GM12878 (cell line): ENCODE measurements at regions not wholly inside any gene's neighbourhood (a gene's known extent, or its start where the extent isn't known, plus 50 kb on each side); places are given as distances from the start of the nearest gene placed in this dataset.

Experiments used
- ASH2L ChIP-seq: fragments of 300-600, 200-600 bp; sonication (generic); IDR thresholded peaks from 2 replicates; pipeline ENCODE4 v1.6.1; 2017; ENCODE audit warnings: low read depth, mild to moderate bottlenecking, borderline replicate concordance
- EP300 ChIP-seq, 2 experiments: fragments of 150-350 bp in 1 of 2; IDR thresholded peaks; 2 replicates each; pipeline ENCODE4 v1.6.1; 2011 to 2012; ENCODE audit warnings: low read depth in 2 of 2, low read length in 2 of 2, borderline replicate concordance in 1 of 2, improper control_type of control experiment in 1 of 2, inconsistent platforms in 1 of 2; ENCODE audit not compliant: control insufficient read depth in 1 of 2
- JUNB ChIP-seq: IDR thresholded peaks from 2 replicates; pipeline ENCODE4 v1.6.1; 2016; ENCODE audit warnings: antibody characterized with exemption, mild to moderate bottlenecking
- JUND ChIP-seq: IDR thresholded peaks from 2 replicates; pipeline ENCODE4 v1.6.1; 2012; ENCODE audit warnings: low read depth, mild to moderate bottlenecking, low read length, improper control_type of control experiment, moderate library complexity
- MTA3 ChIP-seq: IDR thresholded peaks from 2 replicates; pipeline ENCODE4 v1.6.1; 2012; ENCODE audit warnings: low read length, inconsistent platforms, borderline replicate concordance
- MYC ChIP-seq: IDR thresholded peaks from 2 replicates; pipeline ENCODE4 v1.6.1; 2011; ENCODE audit warnings: mild to moderate bottlenecking, low read length, moderate library complexity, inconsistent platforms; ENCODE audit not compliant: insufficient read depth, insufficient replicate concordance, insufficient read length, severe bottlenecking
- PAX8 ChIP-seq: fragments of 450-650 bp; IDR thresholded peaks from 2 replicates; pipeline ENCODE4 v1.6.1; 2017; ENCODE audit warnings: mild to moderate bottlenecking, moderate library complexity
- SP1 ChIP-seq: IDR thresholded peaks from one replicate; pipeline ENCODE4 v1.6.1; 2011; ENCODE audit warnings: low read depth, low read length
- SUZ12 ChIP-seq: fragments of 200-600 bp; sonication (generic); IDR thresholded peaks from one replicate; pipeline ENCODE4 v1.6.1; 2018; ENCODE audit warnings: antibody characterized with exemption, mild to moderate bottlenecking; ENCODE audit not compliant: unreplicated experiment
- TF ChIP-seq, protein P1 (sequence below), 3 experiments: IDR thresholded peaks in 2 of 3; conservative IDR thresholded peaks in 1 of 3; 2 replicates each; pipeline ENCODE4 v1.5.1; 2011; ENCODE audit warnings: low read depth in 3 of 3, low read length in 3 of 3, mild to moderate bottlenecking in 3 of 3, control low read depth in 2 of 3, moderate library complexity in 2 of 3, inconsistent platforms in 1 of 3, mixed read lengths in 1 of 3; ENCODE audit not compliant: control insufficient read depth in 2 of 3, insufficient read depth in 1 of 3; ENCODE audit errors: extremely low read depth in 1 of 3
- TF ChIP-seq, protein P2 (sequence below): IDR thresholded peaks from 2 replicates; pipeline ENCODE4 v1.6.1; 2011; ENCODE audit warnings: low read depth, mild to moderate bottlenecking, low read length, moderate library complexity, borderline replicate concordance; ENCODE audit errors: extremely low read depth
- TF ChIP-seq, protein P3 (sequence below): IDR thresholded peaks from 2 replicates; pipeline ENCODE4 v1.6.1; 2012; ENCODE audit warnings: low read length, inconsistent platforms
- TF ChIP-seq, protein P4 (sequence below): IDR thresholded peaks from 2 replicates; pipeline ENCODE4 v1.6.1; 2012; ENCODE audit warnings: low read depth, low read length, improper control_type of control experiment

DNA sequence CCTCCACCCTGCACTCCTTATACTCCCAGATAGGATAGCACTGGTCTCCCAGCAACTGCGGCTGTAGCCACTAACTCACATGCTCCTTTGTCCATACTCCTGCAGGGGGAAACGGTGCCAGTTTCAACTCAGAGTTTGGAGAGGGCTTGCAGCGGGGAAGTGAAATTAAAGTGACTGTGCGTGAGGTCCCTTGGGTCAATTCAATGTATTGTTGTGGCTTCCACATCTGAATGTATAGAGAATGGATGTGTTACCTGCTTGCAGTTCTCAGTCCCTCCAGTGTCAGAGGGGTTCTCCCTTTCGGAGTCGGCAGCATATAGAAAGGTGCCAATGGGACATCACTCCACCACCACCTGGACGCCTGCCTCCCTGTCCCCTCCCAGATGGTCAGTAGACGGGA lies 93.6 kb upstream of the CNKSR3 start:
- TF ChIP-seq MTA3 (no peak), SUZ12 (no peak), JUNB (peak; percentile 50; the same call in 1 of the 2 replicates), PAX8 (no peak), SP1 (no peak), ASH2L (no peak), EP300 (IDR thresholded peaks at IDR 0.05; ENCODE audit: borderline replicate concordance in 1 of 2, control insufficient read depth in 1 of 2, low read depth in 2 of 2, low read length in 2 of 2) (peak; percentile 61 to 93; a peak in 3 of 4 replicates), MYC (no peak), JUND (no peak)
- TF ChIP-seq, protein P1, sequence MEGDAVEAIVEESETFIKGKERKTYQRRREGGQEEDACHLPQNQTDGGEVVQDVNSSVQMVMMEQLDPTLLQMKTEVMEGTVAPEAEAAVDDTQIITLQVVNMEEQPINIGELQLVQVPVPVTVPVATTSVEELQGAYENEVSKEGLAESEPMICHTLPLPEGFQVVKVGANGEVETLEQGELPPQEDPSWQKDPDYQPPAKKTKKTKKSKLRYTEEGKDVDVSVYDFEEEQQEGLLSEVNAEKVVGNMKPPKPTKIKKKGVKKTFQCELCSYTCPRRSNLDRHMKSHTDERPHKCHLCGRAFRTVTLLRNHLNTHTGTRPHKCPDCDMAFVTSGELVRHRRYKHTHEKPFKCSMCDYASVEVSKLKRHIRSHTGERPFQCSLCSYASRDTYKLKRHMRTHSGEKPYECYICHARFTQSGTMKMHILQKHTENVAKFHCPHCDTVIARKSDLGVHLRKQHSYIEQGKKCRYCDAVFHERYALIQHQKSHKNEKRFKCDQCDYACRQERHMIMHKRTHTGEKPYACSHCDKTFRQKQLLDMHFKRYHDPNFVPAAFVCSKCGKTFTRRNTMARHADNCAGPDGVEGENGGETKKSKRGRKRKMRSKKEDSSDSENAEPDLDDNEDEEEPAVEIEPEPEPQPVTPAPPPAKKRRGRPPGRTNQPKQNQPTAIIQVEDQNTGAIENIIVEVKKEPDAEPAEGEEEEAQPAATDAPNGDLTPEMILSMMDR (IDR thresholded peaks at IDR 0.05 in 2 of 3, conservative IDR thresholded peaks at IDR 0.05 in 1 of 3; ENCODE audit: control insufficient read depth in 2 of 3, extremely low read depth in 1 of 3, insufficient read depth in 1 of 3, low read depth in 3 of 3, low read length in 3 of 3) = no peak
- TF ChIP-seq, protein P2, sequence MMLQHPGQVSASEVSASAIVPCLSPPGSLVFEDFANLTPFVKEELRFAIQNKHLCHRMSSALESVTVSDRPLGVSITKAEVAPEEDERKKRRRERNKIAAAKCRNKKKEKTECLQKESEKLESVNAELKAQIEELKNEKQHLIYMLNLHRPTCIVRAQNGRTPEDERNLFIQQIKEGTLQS = no peak
- TF ChIP-seq, protein P3, sequence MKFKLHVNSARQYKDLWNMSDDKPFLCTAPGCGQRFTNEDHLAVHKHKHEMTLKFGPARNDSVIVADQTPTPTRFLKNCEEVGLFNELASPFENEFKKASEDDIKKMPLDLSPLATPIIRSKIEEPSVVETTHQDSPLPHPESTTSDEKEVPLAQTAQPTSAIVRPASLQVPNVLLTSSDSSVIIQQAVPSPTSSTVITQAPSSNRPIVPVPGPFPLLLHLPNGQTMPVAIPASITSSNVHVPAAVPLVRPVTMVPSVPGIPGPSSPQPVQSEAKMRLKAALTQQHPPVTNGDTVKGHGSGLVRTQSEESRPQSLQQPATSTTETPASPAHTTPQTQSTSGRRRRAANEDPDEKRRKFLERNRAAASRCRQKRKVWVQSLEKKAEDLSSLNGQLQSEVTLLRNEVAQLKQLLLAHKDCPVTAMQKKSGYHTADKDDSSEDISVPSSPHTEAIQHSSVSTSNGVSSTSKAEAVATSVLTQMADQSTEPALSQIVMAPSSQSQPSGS = no peak
- TF ChIP-seq, protein P4, sequence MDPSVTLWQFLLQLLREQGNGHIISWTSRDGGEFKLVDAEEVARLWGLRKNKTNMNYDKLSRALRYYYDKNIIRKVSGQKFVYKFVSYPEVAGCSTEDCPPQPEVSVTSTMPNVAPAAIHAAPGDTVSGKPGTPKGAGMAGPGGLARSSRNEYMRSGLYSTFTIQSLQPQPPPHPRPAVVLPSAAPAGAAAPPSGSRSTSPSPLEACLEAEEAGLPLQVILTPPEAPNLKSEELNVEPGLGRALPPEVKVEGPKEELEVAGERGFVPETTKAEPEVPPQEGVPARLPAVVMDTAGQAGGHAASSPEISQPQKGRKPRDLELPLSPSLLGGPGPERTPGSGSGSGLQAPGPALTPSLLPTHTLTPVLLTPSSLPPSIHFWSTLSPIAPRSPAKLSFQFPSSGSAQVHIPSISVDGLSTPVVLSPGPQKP = no peak
